DND-41 (cell line): ENCODE measurements at regions not wholly inside any gene's neighbourhood (a gene's known extent, or its start where the extent isn't known, plus 50 kb on each side); places are given as distances from the start of the nearest gene placed in this dataset.

Source experiments
- EZH2 ChIP-seq: IDR thresholded peaks from 3 replicates; pipeline ENCODE4 v1.6.1; 2012; ENCODE audit warnings: borderline replicate concordance, low read depth, mild to moderate bottlenecking, moderate library complexity, low read length, inconsistent platforms; ENCODE audit not compliant: severe bottlenecking
- TF ChIP-seq, protein P1 (sequence below): IDR thresholded peaks from 2 replicates; pipeline ENCODE4 v1.5.1; 2012; ENCODE audit warnings: borderline replicate concordance, low read length, moderate library complexity, mild to moderate bottlenecking; ENCODE audit not compliant: poor library complexity, severe bottlenecking; ENCODE audit errors: extremely low read depth

DNA sequence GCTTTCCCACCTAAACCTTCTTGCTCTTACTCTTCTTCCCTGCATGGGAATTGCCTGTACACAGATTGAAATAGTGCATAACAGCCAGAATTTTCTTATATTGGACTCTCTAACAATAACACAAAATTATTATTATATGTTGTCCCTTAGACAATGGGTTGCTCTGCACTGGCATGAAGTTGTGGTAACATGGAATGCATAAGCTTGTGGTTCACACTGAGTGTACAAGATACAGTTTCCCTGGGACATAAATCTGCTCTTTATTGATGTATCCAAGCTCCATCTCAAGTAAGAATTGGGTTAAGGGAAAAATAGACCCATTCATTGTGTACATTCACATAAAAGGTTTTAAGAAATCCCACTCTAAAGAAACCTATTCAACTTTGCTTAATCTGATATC is 114.4 kb upstream of the NTF3 start:
- TF ChIP-seq, protein P1, sequence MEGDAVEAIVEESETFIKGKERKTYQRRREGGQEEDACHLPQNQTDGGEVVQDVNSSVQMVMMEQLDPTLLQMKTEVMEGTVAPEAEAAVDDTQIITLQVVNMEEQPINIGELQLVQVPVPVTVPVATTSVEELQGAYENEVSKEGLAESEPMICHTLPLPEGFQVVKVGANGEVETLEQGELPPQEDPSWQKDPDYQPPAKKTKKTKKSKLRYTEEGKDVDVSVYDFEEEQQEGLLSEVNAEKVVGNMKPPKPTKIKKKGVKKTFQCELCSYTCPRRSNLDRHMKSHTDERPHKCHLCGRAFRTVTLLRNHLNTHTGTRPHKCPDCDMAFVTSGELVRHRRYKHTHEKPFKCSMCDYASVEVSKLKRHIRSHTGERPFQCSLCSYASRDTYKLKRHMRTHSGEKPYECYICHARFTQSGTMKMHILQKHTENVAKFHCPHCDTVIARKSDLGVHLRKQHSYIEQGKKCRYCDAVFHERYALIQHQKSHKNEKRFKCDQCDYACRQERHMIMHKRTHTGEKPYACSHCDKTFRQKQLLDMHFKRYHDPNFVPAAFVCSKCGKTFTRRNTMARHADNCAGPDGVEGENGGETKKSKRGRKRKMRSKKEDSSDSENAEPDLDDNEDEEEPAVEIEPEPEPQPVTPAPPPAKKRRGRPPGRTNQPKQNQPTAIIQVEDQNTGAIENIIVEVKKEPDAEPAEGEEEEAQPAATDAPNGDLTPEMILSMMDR: no peak
- no peak for TF ChIP-seq EZH2
